MCF 10A (cell line): ENCODE measurements at regions not wholly inside any gene's neighbourhood (a gene's known extent, or its start where the extent isn't known, plus 50 kb on each side); places are given as distances from the start of the nearest gene placed in this dataset.

Experiments used
- BruUV-seq: library from RNA; stranded (reverse); fragments of 400-500 nt; replicated peaks from 2 replicates; lab custom pipeline; 2021; lab: Mats Ljungman, UMichigan
- CTCF ChIA-PET: fragments of 300-600 bp; sonication (Branson Sonifier 250); formaldehyde crosslinking; extraction: SDS; loops from one replicate; lab custom pipeline; 2021; ENCODE audit warnings: antibody characterized with exemption, inconsistent platforms; lab: Yijun Ruan, JAX
- POLR2A ChIA-PET: fragments of 300-600, 350-650 bp; sonication (Branson Sonifier 250); formaldehyde crosslinking; extraction: SDS; loops from one replicate; lab custom pipeline; 2020; ENCODE audit warnings: antibody characterized with exemption, inconsistent platforms; lab: Yijun Ruan, JAX
- DNase-seq: peaks from one replicate; pipeline ENCODE4 v3.0.0-alpha.2; 2018; ENCODE audit not compliant: unreplicated experiment
- H3K27ac Mint-ChIP-seq: one replicate; pipeline ENCODE4 v1.8.0; 2022; ENCODE audit warnings: mild to moderate bottlenecking, low read depth, mixed read lengths; ENCODE audit not compliant: unreplicated experiment
- H3K27me3 Mint-ChIP-seq: one replicate; pipeline ENCODE4 v1.8.0; 2022; ENCODE audit warnings: mixed read lengths; ENCODE audit not compliant: insufficient read depth, unreplicated experiment
- H3K36me3 Mint-ChIP-seq: one replicate; pipeline ENCODE4 v1.8.0; 2022; ENCODE audit warnings: mild to moderate bottlenecking, moderate library complexity, mixed read lengths; ENCODE audit not compliant: insufficient read depth, unreplicated experiment
- H3K4me1 Mint-ChIP-seq: one replicate; pipeline ENCODE4 v1.8.0; 2022; ENCODE audit warnings: mixed read lengths; ENCODE audit not compliant: insufficient read depth, unreplicated experiment
- H3K4me3 Mint-ChIP-seq: one replicate; pipeline ENCODE4 v1.8.0; 2022; ENCODE audit warnings: mild to moderate bottlenecking, moderate library complexity, mixed read lengths; ENCODE audit not compliant: unreplicated experiment
- H3K9me3 Mint-ChIP-seq: one replicate; pipeline ENCODE4 v1.8.0; 2022; ENCODE audit warnings: mixed read lengths; ENCODE audit not compliant: unreplicated experiment
- CTCF ChIP-seq: fragments of 200-600 bp; IDR thresholded peaks from one replicate; pipeline ENCODE4 v1.8.0; 2022; ENCODE audit warnings: antibody characterized with exemption, mild to moderate bottlenecking; ENCODE audit not compliant: unreplicated experiment
- intact Hi-C: fragments of 100-400 bp; cut with micrococcal nuclease; formaldehyde crosslinking; loops from 2 replicates; pipeline ENCODE4 v1.14.1; 2022

GRCh38 chr5:154559398-154560276 is 81.6 kb upstream of the HAND1 start:
- TF ChIP-seq CTCF, result no peak
- intact Hi-C loops, result no loop called here
- no peak overlapping the region for H3K27ac Mint-ChIP-seq
- H3K27me3 Mint-ChIP-seq, result peaks cover 21% of the 10 kb centered on the region
- H3K36me3 Mint-ChIP-seq, result no peaks in the 10 kb centered on the region
- CTCF ChIA-PET, result interaction anchor here (0.6 to 2.1 kb wide), 3 partner anchors 13 to 50 kb away, joined by 3 to 7 read pairs (median 5); no protein-coding TSS in a partner anchor
- peaks cover 8% of the 10 kb centered on the region for H3K9me3 Mint-ChIP-seq
- no TSS peak for BruUV-seq
- H3K4me3 Mint-ChIP-seq, result no peak overlapping the region
- no peaks in the 10 kb centered on the region for H3K4me1 Mint-ChIP-seq
- POLR2A ChIA-PET, result interaction anchor here (2.0 kb wide), 1 partner anchor 8 kb away, joined by 11 read pairs; no protein-coding TSS in a partner anchor
- no peak for DNase-seq

- BruUV-seq, result no TSS peak
- no peak for DNase-seq
- POLR2A ChIA-PET, result interaction anchor here (0.7 kb wide), 1 partner anchor 24 kb away, joined by 3 read pairs; no protein-coding TSS in a partner anchor
- CTCF ChIA-PET, result interaction anchor here (0.7 kb wide), 1 partner anchor 38 kb away, joined by 3 read pairs; no protein-coding TSS in a partner anchor
- no peak overlapping the region for H3K27ac Mint-ChIP-seq
- H3K4me1 Mint-ChIP-seq, result no peaks in the 10 kb centered on the region
- H3K36me3 Mint-ChIP-seq, result no peaks in the 10 kb centered on the region
- H3K9me3 Mint-ChIP-seq, result peaks cover 9% of the 10 kb centered on the region
- intact Hi-C loops, result no loop called here
- no peak for TF ChIP-seq CTCF
- peaks cover 13% of the 10 kb centered on the region for H3K27me3 Mint-ChIP-seq
- H3K4me3 Mint-ChIP-seq, result no peak overlapping the region
These were observed 79.5 kb upstream of the HAND1 start for GRCh38 chr5:154557548-154557947.

GRCh38 chr5:154547551-154547950 is 69.5 kb upstream of the HAND1 start:
- no peak for TF ChIP-seq CTCF
- CTCF ChIA-PET, result interaction anchor here (0.7 to 3.2 kb wide), 2 partner anchors 8 to 26 kb away, joined by 3 to 13 read pairs; no protein-coding TSS in a partner anchor
- Mint-ChIP-seq H3K27me3 (peaks cover 62% of the 10 kb centered on the region), H3K4me3 (no peak overlapping the region), H3K4me1 (peaks cover 14% of the 10 kb centered on the region), H3K36me3 (no peaks in the 10 kb centered on the region), H3K9me3 (no peaks in the 10 kb centered on the region), H3K27ac (no peak overlapping the region)
- intact Hi-C loops, result no loop called here
- no peak for DNase-seq
- POLR2A ChIA-PET, result interaction anchor here (0.7 kb wide), 1 partner anchor 241 kb away, joined by 3 read pairs; no protein-coding TSS in a partner anchor
- no TSS peak for BruUV-seq

GRCh38 chr5:154546719-154547118 is 68.7 kb upstream of the HAND1 start:
- ChIA-PET POLR2A (no interaction called here), CTCF (interaction anchor here (0.6 to 1.1 kb wide), 3 partner anchors 26 to 79 kb away, joined by 3 to 5 read pairs (median 3); no protein-coding TSS in a partner anchor)
- intact Hi-C loops, result no loop called here

More at GRCh38 chr5:154546719-154547118, 68.7 kb upstream of the HAND1 start:
- no peak overlapping the region for H3K27ac Mint-ChIP-seq
- peaks cover 15% of the 10 kb centered on the region for H3K4me1 Mint-ChIP-seq
- no peaks in the 10 kb centered on the region for H3K9me3 Mint-ChIP-seq
- DNase-seq, result no peak
- no peaks in the 10 kb centered on the region for H3K36me3 Mint-ChIP-seq
- no TSS peak for BruUV-seq
- no peak for TF ChIP-seq CTCF
- H3K4me3 Mint-ChIP-seq, result no peak overlapping the region
- H3K27me3 Mint-ChIP-seq, result peaks cover 71% of the 10 kb centered on the region
